HepG2 (cell line): ENCODE measurements at regions not wholly inside any gene's neighbourhood (a gene's known extent, or its start where the extent isn't known, plus 50 kb on each side); places are given as distances from the start of the nearest gene placed in this dataset.

ENCODE experiments used
- ATAC-seq: fragments of 200-7000 bp; cut with Tn5 transposase; 3 replicates; pipeline ENCODE4 v1.9.1; 2020; ENCODE audit warnings: mild to moderate bottlenecking, moderate library complexity
- BruUV-seq: library from RNA; stranded (reverse); fragments of 400-500 nt; replicated peaks from 2 replicates; lab custom pipeline; 2021; lab: Mats Ljungman, UMichigan
- CTCF ChIA-PET: fragments of 300-600 bp; formaldehyde crosslinking; extraction: SDS; loops from one replicate; lab custom pipeline; 2021; ENCODE audit warnings: low total read pairs, inconsistent platforms, low intra/inter-chr PET ratio; lab: Yijun Ruan, JAX
- POLR2A ChIA-PET: fragments of 350-600 bp; sonication (Branson Sonifier 250); formaldehyde crosslinking; loops from one replicate; lab custom pipeline; 2020; ENCODE audit warnings: antibody characterized with exemption, inconsistent platforms; lab: Yijun Ruan, JAX
- DNase-seq: peaks from one replicate; pipeline ENCODE4 v3.0.0-alpha.2; 2015; ENCODE audit warnings: low spot score
- FAIRE-seq: peaks from 3 replicates; lab custom pipeline; 2011; peaks lifted over from hg19 to GRCh38; lab: Jason Lieb, UNC
- H2AFZ ChIP-seq: one replicate; pipeline ENCODE4 v1.6.1; 2011; ENCODE audit warnings: low read length, inconsistent platforms
- H3K27ac ChIP-seq: fragments of 300-600 bp; 3 replicates; pipeline ENCODE4 v1.8.0; 2011; ENCODE audit warnings: mixed run types, mild to moderate bottlenecking, mixed read lengths, low read length, inconsistent platforms; ENCODE audit not compliant: insufficient read depth; ENCODE audit errors: extremely low read length
- H3K27me3 ChIP-seq, 2 experiments: fragments of 200-600 bp in 1 of 2; 2 replicates in 1 of 2; 3 replicates in 1 of 2; pipeline versions ENCODE4 v1.6.0 to v1.8.0; 2011; ENCODE audit warnings: low read length in 2 of 2, mild to moderate bottlenecking in 2 of 2, moderate library complexity in 2 of 2, inconsistent platforms in 1 of 2; ENCODE audit not compliant: insufficient read depth in 2 of 2, control insufficient read depth in 1 of 2
- H3K36me3 ChIP-seq, 2 experiments: fragments of 200-600 bp in 1 of 2; replicated peaks in 1 of 2; 2 replicates in 1 of 2; 3 replicates in 1 of 2; pipeline versions ENCODE4 v1.5.1 to v1.8.0; 2011; ENCODE audit warnings: low read length in 2 of 2, inconsistent platforms in 1 of 2; ENCODE audit not compliant: insufficient read depth in 2 of 2, control insufficient read depth in 1 of 2
- H3K4me1 ChIP-seq: 2 replicates; pipeline ENCODE4 v1.5.1; 2012; ENCODE audit warnings: low read length, inconsistent platforms; ENCODE audit not compliant: insufficient read depth
- H3K4me2 ChIP-seq: 2 replicates; pipeline ENCODE4 v1.6.0; 2011; ENCODE audit warnings: low read depth, low read length, inconsistent platforms
- H3K4me3 ChIP-seq, 3 experiments: fragments of 200-600 bp in 1 of 3; sonication (generic), shearing (Covaris generic) in 1 of 3; replicated peaks in 1 of 3; 2 replicates each; pipeline ENCODE4 v1.5.1; 2011 to 2016; ENCODE audit warnings: low read length in 3 of 3, inconsistent platforms in 2 of 3, low read depth in 2 of 3, mild to moderate bottlenecking in 2 of 3, control low read depth in 1 of 3, mixed read lengths in 1 of 3; ENCODE audit not compliant: insufficient read depth in 1 of 3
- H3K79me2 ChIP-seq: one replicate; pipeline ENCODE4 v1.6.1; 2011; ENCODE audit warnings: low read length, inconsistent platforms; ENCODE audit not compliant: insufficient read depth
- H3K9ac ChIP-seq: 2 replicates; pipeline ENCODE4 v1.6.0; 2011; ENCODE audit warnings: mild to moderate bottlenecking, low read depth, low read length, inconsistent platforms; ENCODE audit not compliant: insufficient read depth
- H3K9me3 ChIP-seq: 2 replicates; pipeline ENCODE4 v1.5.1; 2012; ENCODE audit warnings: mild to moderate bottlenecking, low read length
- H4K20me1 ChIP-seq: 2 replicates; pipeline ENCODE4 v1.6.0; 2011; ENCODE audit warnings: inconsistent platforms, mild to moderate bottlenecking, low read length, moderate library complexity; ENCODE audit not compliant: insufficient read depth
- AHDC1 ChIP-seq: sonication (generic); formaldehyde crosslinking; IDR thresholded peaks from 2 replicates; pipeline ENCODE4 v1.5.1; 2020; ENCODE audit warnings: mild to moderate bottlenecking, missing genetic modification reagents, borderline replicate concordance
- CHD4 ChIP-seq: fragments of 200-600 bp; sonication (generic); IDR thresholded peaks from 2 replicates; pipeline ENCODE4 v1.7.0; 2017; ENCODE audit warnings: mild to moderate bottlenecking, low read length, borderline replicate concordance
- EEA1 ChIP-seq: sonication (generic); formaldehyde crosslinking; IDR thresholded peaks from 2 replicates; pipeline ENCODE4 v1.5.1; 2020; ENCODE audit warnings: mild to moderate bottlenecking, missing genetic modification reagents, borderline replicate concordance
- MLXIP ChIP-seq: sonication (generic); formaldehyde crosslinking; IDR thresholded peaks from 2 replicates; pipeline ENCODE4 v1.9.0; 2021; ENCODE audit warnings: missing genetic modification reagents, borderline replicate concordance
- PHF20 ChIP-seq: sonication (generic); formaldehyde crosslinking; IDR thresholded peaks from 2 replicates; pipeline ENCODE4 v1.5.0; 2020; ENCODE audit warnings: mild to moderate bottlenecking, missing genetic modification reagents
- PLRG1 ChIP-seq: fragments of 450-650 bp; conservative IDR thresholded peaks from 2 replicates; pipeline ENCODE4 v1.6.1; 2016
- SKI ChIP-seq: fragments of 450-650 bp; IDR thresholded peaks from one replicate; pipeline ENCODE4 v1.6.1; 2018; ENCODE audit warnings: mild to moderate bottlenecking; ENCODE audit not compliant: partially characterized antibody
- ZBTB33 ChIP-seq: sonication (generic); formaldehyde crosslinking; IDR thresholded peaks from 2 replicates; pipeline ENCODE4 v1.4.0; 2020; ENCODE audit warnings: missing genetic modification reagents
- ZNF644 ChIP-seq: IDR thresholded peaks from 2 replicates; pipeline ENCODE4 v1.6.1; 2016; ENCODE audit warnings: low read depth
- ZSCAN20 ChIP-seq: sonication (generic); formaldehyde crosslinking; IDR thresholded peaks from 2 replicates; pipeline ENCODE4 v1.4.0; 2020; ENCODE audit warnings: missing genetic modification reagents, mild to moderate bottlenecking, borderline replicate concordance
- WGBS: methylation state at CpG from one replicate; pipeline ENCODE4 v1.1.6; 2017; ENCODE audit warnings: low lambda C conversion rate; 5-methylcytosine and 5-hydroxymethylcytosine counted together
- in situ Hi-C: cut with HindIII; loops from 2 replicates; pipeline ENCODE4 v1.10.0; 2017; ENCODE audit warnings: low pct_unique_long_range_greater_than_20kb; ENCODE audit not compliant: extremely low pct_ligation_motif_present
- intact Hi-C: fragments of 100-400 bp; cut with micrococcal nuclease; formaldehyde crosslinking; loops from one replicate; pipeline ENCODE4 v1.10.0; 2022; ENCODE audit not compliant: unreplicated experiment
- TF ChIP-seq, protein P1 (sequence below): IDR thresholded peaks from 2 replicates; pipeline ENCODE4 v1.6.1; 2016; ENCODE audit warnings: mild to moderate bottlenecking

- Histone ChIP-seq H3K4me2 (no peak overlapping the region), H3K36me3 (no peaks in the 10 kb centered on the region), H3K9me3 (no peaks in the 10 kb centered on the region), H3K79me2 (no peaks in the 10 kb centered on the region), H3K9ac (no peak overlapping the region), H3K27me3 (no peaks in the 10 kb centered on the region), H3K4me1 (no peaks in the 10 kb centered on the region), H3K4me3 (no peak overlapping the region), H2AFZ (no peak overlapping the region), H4K20me1 (no peaks in the 10 kb centered on the region), H3K27ac (no peak overlapping the region)
- no peak for ATAC-seq
- WGBS: 0% methylated on average over 2 of the region's 2 CpGs
- ChIA-PET POLR2A (no interaction called here), CTCF (no interaction called here)
- DNase-seq: no peak
- intact Hi-C loops (no loop called here), in situ Hi-C loops (no loop called here)
- FAIRE-seq: no peak
- BruUV-seq: no TSS peak
- TF ChIP-seq AHDC1: no peak
- no peak for TF ChIP-seq ZNF644 (CRISPR knock-in tag)
- no peak for TF ChIP-seq CHD4
- no peak for TF ChIP-seq ZBTB33 (CRISPR knock-in tag)
- no peak for TF ChIP-seq EEA1 (CRISPR knock-in tag)
- no peak for TF ChIP-seq PHF20 (CRISPR knock-in tag)
- TF ChIP-seq, protein P1, sequence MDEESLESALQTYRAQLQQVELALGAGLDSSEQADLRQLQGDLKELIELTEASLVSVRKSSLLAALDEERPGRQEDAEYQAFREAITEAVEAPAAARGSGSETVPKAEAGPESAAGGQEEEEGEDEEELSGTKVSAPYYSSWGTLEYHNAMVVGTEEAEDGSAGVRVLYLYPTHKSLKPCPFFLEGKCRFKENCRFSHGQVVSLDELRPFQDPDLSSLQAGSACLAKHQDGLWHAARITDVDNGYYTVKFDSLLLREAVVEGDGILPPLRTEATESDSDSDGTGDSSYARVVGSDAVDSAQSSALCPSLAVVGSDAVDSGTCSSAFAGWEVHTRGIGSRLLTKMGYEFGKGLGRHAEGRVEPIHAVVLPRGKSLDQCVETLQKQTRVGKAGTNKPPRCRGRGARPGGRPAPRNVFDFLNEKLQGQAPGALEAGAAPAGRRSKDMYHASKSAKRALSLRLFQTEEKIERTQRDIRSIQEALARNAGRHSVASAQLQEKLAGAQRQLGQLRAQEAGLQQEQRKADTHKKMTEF (CRISPR knock-in tag): no peak
- no peak for TF ChIP-seq SKI
- TF ChIP-seq PLRG1: no peak
- no peak for TF ChIP-seq MLXIP (CRISPR knock-in tag)
- no peak for TF ChIP-seq ZSCAN20 (CRISPR knock-in tag)
These were observed 446.0 kb upstream of the DCN start for GRCh38 chr12:91628656-91629055.
